Keratinocyte (primary cell): ENCODE measurements at regions not wholly inside any gene's neighbourhood (a gene's known extent, or its start where the extent isn't known, plus 50 kb on each side); places are given as distances from the start of the nearest gene placed in this dataset.
"Not testable (repeated sequence)": the region's sequence is repeated elsewhere in the genome, so short reads cannot be mapped to it uniquely, and the experiment has no call there.

ENCODE experiments used
- DNase-seq: peaks from one replicate; pipeline ENCODE4 v3.0.0-alpha.2; 2011; ENCODE audit warnings: low read depth, missing footprints, low spot score
- FAIRE-seq: peaks from 2 replicates; lab custom pipeline; 2011; peaks lifted over from hg19 to GRCh38; lab: Jason Lieb, UNC
- H2AFZ ChIP-seq: 2 replicates; pipeline ENCODE4 v1.6.0; 2012; ENCODE audit warnings: low read length, control low read depth, inconsistent platforms; ENCODE audit not compliant: control insufficient read depth
- H3K27ac ChIP-seq: 2 replicates; pipeline ENCODE4 v1.5.1; 2011; ENCODE audit warnings: low read length; ENCODE audit not compliant: control insufficient read depth, insufficient read depth
- H3K27me3 ChIP-seq: 3 replicates; pipeline ENCODE4 v1.6.0; 2011; ENCODE audit warnings: low read length; ENCODE audit not compliant: control insufficient read depth, insufficient read depth; ENCODE audit errors: extremely low read depth
- H3K36me3 ChIP-seq, 2 experiments: 2 replicates in 1 of 2; 3 replicates in 1 of 2; pipeline ENCODE4 v1.5.1; 2011; ENCODE audit warnings: low read length in 2 of 2, mild to moderate bottlenecking in 1 of 2; ENCODE audit not compliant: control insufficient read depth in 2 of 2, insufficient read depth in 2 of 2; ENCODE audit errors: extremely low read depth in 1 of 2
- H3K4me1 ChIP-seq: 3 replicates; pipeline ENCODE4 v1.5.1; 2011; ENCODE audit warnings: low read length; ENCODE audit not compliant: control insufficient read depth, insufficient read depth; ENCODE audit errors: extremely low read depth
- H3K4me2 ChIP-seq: 3 replicates; pipeline ENCODE4 v1.6.0; 2011; ENCODE audit warnings: low read depth, low read length; ENCODE audit not compliant: control insufficient read depth, insufficient read depth; ENCODE audit errors: extremely low read depth
- H3K4me3 ChIP-seq, 3 experiments: fragments of 200-600 bp in 1 of 3; sonication (generic) in 1 of 3; 2 replicates in 2 of 3; 3 replicates in 1 of 3; pipeline ENCODE4 v1.5.1; 2011 to 2016; ENCODE audit warnings: low read length in 3 of 3, mild to moderate bottlenecking in 3 of 3, control low read depth in 2 of 3, inconsistent platforms in 1 of 3, low read depth in 1 of 3, mixed read lengths in 1 of 3, mixed run types in 1 of 3, moderate library complexity in 1 of 3; ENCODE audit not compliant: control insufficient read depth in 2 of 3, insufficient read depth in 2 of 3; ENCODE audit errors: extremely low read depth in 1 of 3
- H3K79me2 ChIP-seq: 2 replicates; pipeline ENCODE4 v1.6.0; 2012; ENCODE audit warnings: low read length; ENCODE audit not compliant: control insufficient read depth, insufficient read depth
- H3K9ac ChIP-seq: 3 replicates; pipeline ENCODE4 v1.6.0; 2011; ENCODE audit warnings: low read length; ENCODE audit not compliant: control insufficient read depth, insufficient read depth; ENCODE audit errors: extremely low read depth
- H3K9me1 ChIP-seq: 3 replicates; pipeline ENCODE4 v1.6.0; 2011; ENCODE audit warnings: low read length; ENCODE audit not compliant: control insufficient read depth, insufficient read depth; ENCODE audit errors: extremely low read depth
- H3K9me3 ChIP-seq: 2 replicates; pipeline ENCODE4 v1.5.1; 2012; ENCODE audit warnings: low read depth, low read length; ENCODE audit not compliant: control insufficient read depth
- H4K20me1 ChIP-seq: 3 replicates; pipeline ENCODE4 v1.6.0; 2011; ENCODE audit warnings: low read length; ENCODE audit not compliant: control insufficient read depth, insufficient read depth; ENCODE audit errors: extremely low read depth
- CTCF ChIP-seq, 3 experiments: IDR thresholded peaks in 1 of 3; conservative IDR thresholded peaks in 1 of 3; optimal IDR thresholded peaks in 1 of 3; 2 replicates in 2 of 3; 3 replicates in 1 of 3; pipeline versions ENCODE3 to v1.5.1; 2011; ENCODE audit warnings: low read length in 3 of 3, mild to moderate bottlenecking in 3 of 3, moderate library complexity in 2 of 3, control low read depth in 1 of 3, inconsistent platforms in 1 of 3; ENCODE audit not compliant: insufficient read depth in 2 of 3; ENCODE audit errors: extremely low read depth in 1 of 3
- EZH2 ChIP-seq: IDR thresholded peaks from one replicate; pipeline ENCODE4 v1.6.1; 2012; ENCODE audit warnings: inconsistent platforms, mild to moderate bottlenecking, low read length, moderate library complexity
- dilution Hi-C: fragments of 300-500 bp; cut with MboI; formaldehyde crosslinking; loops from one replicate; pipeline ENCODE4 v1.7.0; 2020; ENCODE audit warnings: low sequenced_read_pairs; ENCODE audit not compliant: extremely low pct_ligation_motif_present

- dilution Hi-C loops = no loop called here
- no peak for TF ChIP-seq CTCF (optimal IDR thresholded peaks at IDR 0.05 in 1 of 3, IDR thresholded peaks at IDR 0.05 in 1 of 3, conservative IDR thresholded peaks at IDR 0.05 in 1 of 3; ENCODE audit: extremely low read depth in 1 of 3, insufficient read depth in 2 of 3, low read length in 3 of 3)
- no peak for TF ChIP-seq EZH2
- Histone ChIP-seq H3K27ac (no peak overlapping the region), H3K4me2 (no peak overlapping the region), H4K20me1 (no peaks in the 10 kb centered on the region), H3K4me1 (no peaks in the 10 kb centered on the region), H3K9me3 (peaks cover 6% of the 10 kb centered on the region), H3K27me3 (no peaks in the 10 kb centered on the region), H3K4me3 (no peak overlapping the region), H3K36me3 (no peaks in the 10 kb centered on the region), H3K9me1 (no peaks in the 10 kb centered on the region), H3K79me2 (no peaks in the 10 kb centered on the region), H2AFZ (no peak overlapping the region), H3K9ac (no peak overlapping the region)
- FAIRE-seq (no peak), DNase-seq (no peak)
Measured at GRCh38 chrX:914206-914605, 283.6 kb downstream of the SHOX start.

- Histone ChIP-seq H3K27me3 (no peaks in the 10 kb centered on the region), H3K4me2 (no peak overlapping the region), H2AFZ (no peak overlapping the region), H3K9ac (no peak overlapping the region), H3K4me3 (no peak overlapping the region), H4K20me1 (no peaks in the 10 kb centered on the region), H3K79me2 (no peaks in the 10 kb centered on the region), H3K36me3 (no peaks in the 10 kb centered on the region), H3K9me3 (peaks cover 6% of the 10 kb centered on the region), H3K27ac (no peak overlapping the region), H3K9me1 (no peaks in the 10 kb centered on the region), H3K4me1 (no peaks in the 10 kb centered on the region)
- no peak for TF ChIP-seq EZH2
- TF ChIP-seq CTCF (optimal IDR thresholded peaks at IDR 0.05 in 1 of 3, IDR thresholded peaks at IDR 0.05 in 1 of 3, conservative IDR thresholded peaks at IDR 0.05 in 1 of 3; ENCODE audit: extremely low read depth in 1 of 3, insufficient read depth in 2 of 3, low read length in 3 of 3) = no peak
- FAIRE-seq (no peak), DNase-seq (no peak)
- dilution Hi-C loops = no loop called here
Measured at GRCh38 chrX:912677-913076, 282.1 kb downstream of the SHOX start.

- H3K9me3 ChIP-seq, H3K27ac ChIP-seq, DNase-seq, H3K4me2 ChIP-seq, H3K79me2 ChIP-seq, H3K9me1 ChIP-seq, H3K27me3 ChIP-seq, dilution Hi-C loops, H4K20me1 ChIP-seq, H2AFZ ChIP-seq, FAIRE-seq, H3K4me1 ChIP-seq, H3K36me3 ChIP-seq, H3K9ac ChIP-seq, H3K4me3 ChIP-seq: not testable (repeated sequence)
Measured at GRCh38 chrX:909068-909467, 278.5 kb downstream of the SHOX start.
